ENCODE measurements at regions not wholly inside any gene's neighbourhood (a gene's known extent, or its start where the extent isn't known, plus 50 kb on each side); places are given as distances from the start of the nearest gene placed in this dataset.

DNA sequence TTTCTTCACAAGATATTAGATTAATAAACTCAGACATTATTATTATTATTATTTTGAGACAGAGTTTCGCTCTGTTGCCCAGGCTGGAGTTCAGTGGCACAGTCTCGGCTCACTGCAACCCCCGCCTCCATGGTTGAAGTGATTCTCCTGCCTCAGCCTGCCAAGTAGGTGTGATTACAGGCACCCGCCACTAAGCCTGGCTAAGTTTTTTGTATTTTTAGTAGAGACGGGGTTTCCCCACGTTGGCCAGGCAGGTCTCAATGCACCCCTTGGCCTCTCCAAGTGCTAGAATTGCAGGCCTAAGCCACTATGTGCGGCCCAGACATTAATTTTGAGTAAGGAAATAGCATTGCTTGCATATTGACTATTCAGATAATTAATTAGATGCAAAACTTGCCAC, 554.9 kb upstream of the LRFN5 start:
- H3K4me3 Mint-ChIP-seq (ENCODE audit: unreplicated experiment): no peak overlapping the region
- no peak overlapping the region for H3K27ac Mint-ChIP-seq (ENCODE audit: unreplicated experiment)
- H3K27me3 Mint-ChIP-seq (ENCODE audit: unreplicated experiment): no peaks in the 10 kb centered on the region
- H3K4me1 Mint-ChIP-seq (ENCODE audit: low read depth, unreplicated experiment): peaks cover 13% of the 10 kb centered on the region
- no peak for DNase-seq
- no peaks in the 10 kb centered on the region for H3K36me3 Mint-ChIP-seq (ENCODE audit: unreplicated experiment)
- H3K9me3 Mint-ChIP-seq (ENCODE audit: unreplicated experiment): no peaks in the 10 kb centered on the region
- TF ChIP-seq, protein P1, sequence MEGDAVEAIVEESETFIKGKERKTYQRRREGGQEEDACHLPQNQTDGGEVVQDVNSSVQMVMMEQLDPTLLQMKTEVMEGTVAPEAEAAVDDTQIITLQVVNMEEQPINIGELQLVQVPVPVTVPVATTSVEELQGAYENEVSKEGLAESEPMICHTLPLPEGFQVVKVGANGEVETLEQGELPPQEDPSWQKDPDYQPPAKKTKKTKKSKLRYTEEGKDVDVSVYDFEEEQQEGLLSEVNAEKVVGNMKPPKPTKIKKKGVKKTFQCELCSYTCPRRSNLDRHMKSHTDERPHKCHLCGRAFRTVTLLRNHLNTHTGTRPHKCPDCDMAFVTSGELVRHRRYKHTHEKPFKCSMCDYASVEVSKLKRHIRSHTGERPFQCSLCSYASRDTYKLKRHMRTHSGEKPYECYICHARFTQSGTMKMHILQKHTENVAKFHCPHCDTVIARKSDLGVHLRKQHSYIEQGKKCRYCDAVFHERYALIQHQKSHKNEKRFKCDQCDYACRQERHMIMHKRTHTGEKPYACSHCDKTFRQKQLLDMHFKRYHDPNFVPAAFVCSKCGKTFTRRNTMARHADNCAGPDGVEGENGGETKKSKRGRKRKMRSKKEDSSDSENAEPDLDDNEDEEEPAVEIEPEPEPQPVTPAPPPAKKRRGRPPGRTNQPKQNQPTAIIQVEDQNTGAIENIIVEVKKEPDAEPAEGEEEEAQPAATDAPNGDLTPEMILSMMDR (IDR thresholded peaks at IDR 0.05; ENCODE audit: partially characterized antibody, unreplicated experiment): peak; percentile 24

DNA sequence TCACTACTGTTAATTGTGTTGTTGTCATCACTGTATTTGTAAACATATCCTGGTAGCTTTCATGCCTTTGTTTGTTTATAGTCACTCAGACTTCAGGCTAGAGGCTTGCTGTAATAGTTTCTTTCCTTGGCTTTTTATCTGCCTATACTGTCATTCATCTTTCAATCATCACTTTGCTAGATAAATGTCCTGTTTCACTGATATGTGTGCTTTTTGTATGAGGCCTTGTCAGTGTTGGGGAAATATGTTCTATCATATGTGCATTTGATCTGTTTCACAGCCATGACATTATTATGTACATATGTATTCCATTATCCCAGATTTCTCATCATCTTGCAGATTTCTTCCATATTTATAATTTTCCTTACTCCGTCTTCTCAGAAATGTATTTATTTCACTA, 558.9 kb upstream of the LRFN5 start:
- H3K4me1 Mint-ChIP-seq (ENCODE audit: low read depth, unreplicated experiment): peaks cover 2% of the 10 kb centered on the region
- TF ChIP-seq, protein P1 (IDR thresholded peaks at IDR 0.05; ENCODE audit: partially characterized antibody, unreplicated experiment): no peak

DNA sequence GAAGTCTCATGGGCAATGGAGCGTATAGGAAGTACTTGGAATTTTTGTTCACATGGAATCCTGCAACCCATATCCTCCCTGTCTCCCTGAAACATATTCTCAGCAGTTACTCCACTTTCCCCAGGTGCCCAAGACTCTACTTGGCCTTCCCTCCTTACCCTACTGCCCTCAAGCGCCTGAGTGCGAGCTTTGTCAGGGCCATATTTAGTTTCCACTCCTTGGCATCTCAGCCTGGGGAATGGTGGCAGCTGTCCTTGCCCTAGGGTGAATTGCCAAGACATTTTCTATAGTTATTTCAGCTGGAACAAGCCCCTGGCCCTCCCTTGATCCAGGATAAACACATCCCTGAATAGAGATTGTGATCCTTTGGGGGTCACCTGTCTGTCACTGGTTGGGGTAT, 569.3 kb upstream of the LRFN5 start:
- no peaks in the 10 kb centered on the region for H3K36me3 Mint-ChIP-seq (ENCODE audit: unreplicated experiment)
- H3K27ac Mint-ChIP-seq (ENCODE audit: unreplicated experiment): no peak overlapping the region
- H3K27me3 Mint-ChIP-seq (ENCODE audit: unreplicated experiment): no peaks in the 10 kb centered on the region
- H3K4me1 Mint-ChIP-seq (ENCODE audit: low read depth, unreplicated experiment): no peaks in the 10 kb centered on the region
- no peak overlapping the region for H3K4me3 Mint-ChIP-seq (ENCODE audit: unreplicated experiment)
- H3K9me3 Mint-ChIP-seq (ENCODE audit: unreplicated experiment): no peaks in the 10 kb centered on the region
- TF ChIP-seq, protein P1 (IDR thresholded peaks at IDR 0.05; ENCODE audit: partially characterized antibody, unreplicated experiment): no peak
- DNase-seq: no peak

More for the DNA sequence above, 558.9 kb upstream of the LRFN5 start:
- Mint-ChIP-seq H3K36me3 (ENCODE audit: unreplicated experiment) (no peaks in the 10 kb centered on the region), H3K27ac (ENCODE audit: unreplicated experiment) (no peak overlapping the region), H3K9me3 (ENCODE audit: unreplicated experiment) (no peaks in the 10 kb centered on the region), H3K27me3 (ENCODE audit: unreplicated experiment) (no peaks in the 10 kb centered on the region), H3K4me3 (ENCODE audit: unreplicated experiment) (no peak overlapping the region)
- no peak for DNase-seq

DNA sequence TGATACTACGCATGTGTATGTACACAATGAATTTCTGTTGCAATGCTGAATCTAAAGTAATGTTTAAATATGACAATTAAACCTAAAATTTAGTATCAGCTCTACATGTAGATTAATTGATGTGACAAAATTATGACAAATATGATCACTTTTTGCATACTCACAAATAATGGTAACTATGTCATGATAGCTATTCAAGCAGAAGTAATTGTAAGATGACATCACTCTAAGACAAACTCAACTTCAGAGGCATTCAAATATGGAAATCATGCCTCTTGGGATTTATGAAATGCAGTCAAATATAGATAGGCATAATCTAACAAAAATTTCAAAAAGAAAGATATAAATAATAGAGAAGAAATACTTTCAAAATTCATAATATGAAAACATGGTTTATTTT, 571.7 kb upstream of the LRFN5 start:
- H3K27me3 Mint-ChIP-seq (ENCODE audit: unreplicated experiment): no peaks in the 10 kb centered on the region
- no peaks in the 10 kb centered on the region for H3K9me3 Mint-ChIP-seq (ENCODE audit: unreplicated experiment)
- no peak for DNase-seq
- H3K4me3 Mint-ChIP-seq (ENCODE audit: unreplicated experiment): no peak overlapping the region
- H3K4me1 Mint-ChIP-seq (ENCODE audit: low read depth, unreplicated experiment): no peaks in the 10 kb centered on the region
- TF ChIP-seq, protein P1 (IDR thresholded peaks at IDR 0.05; ENCODE audit: partially characterized antibody, unreplicated experiment): no peak
- H3K36me3 Mint-ChIP-seq (ENCODE audit: unreplicated experiment): peaks cover 7% of the 10 kb centered on the region
- H3K27ac Mint-ChIP-seq (ENCODE audit: unreplicated experiment): no peak overlapping the region

DNA sequence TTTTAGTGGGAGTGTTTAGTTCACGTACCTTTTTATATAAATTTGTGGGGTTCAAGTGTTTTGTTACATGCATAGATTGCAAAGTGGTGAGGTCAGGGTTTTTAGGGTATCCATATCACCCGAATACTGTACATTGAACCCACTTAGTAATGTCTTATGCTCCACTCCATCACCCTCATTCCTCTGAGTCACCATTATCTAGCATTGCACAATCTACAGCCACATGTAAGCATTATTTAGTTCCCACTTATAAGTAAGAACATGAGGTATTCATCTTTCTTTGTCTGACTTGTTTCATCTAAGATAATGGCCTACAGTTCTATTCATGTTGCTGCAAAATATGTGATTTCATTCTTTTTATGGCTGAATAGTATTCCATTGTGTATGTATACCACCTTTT, 583.7 kb upstream of the LRFN5 start:
- peaks cover 9% of the 10 kb centered on the region for H3K36me3 Mint-ChIP-seq (ENCODE audit: unreplicated experiment)
- H3K27ac Mint-ChIP-seq (ENCODE audit: unreplicated experiment): no peak overlapping the region
- TF ChIP-seq, protein P1 (IDR thresholded peaks at IDR 0.05; ENCODE audit: partially characterized antibody, unreplicated experiment): no peak
- H3K4me1 Mint-ChIP-seq (ENCODE audit: low read depth, unreplicated experiment): no peaks in the 10 kb centered on the region
- no peak for DNase-seq
- H3K4me3 Mint-ChIP-seq (ENCODE audit: unreplicated experiment): no peak overlapping the region
- no peaks in the 10 kb centered on the region for H3K27me3 Mint-ChIP-seq (ENCODE audit: unreplicated experiment)
- peaks cover 2% of the 10 kb centered on the region for H3K9me3 Mint-ChIP-seq (ENCODE audit: unreplicated experiment)

All from glutamatergic neuron (in vitro differentiated cells).